ENCODE measurements at regions not wholly inside any gene's neighbourhood (a gene's known extent, or its start where the extent isn't known, plus 50 kb on each side); places are given as distances from the start of the nearest gene placed in this dataset.
"Not testable (repeated sequence)": the region's sequence is repeated elsewhere in the genome, so short reads cannot be mapped to it uniquely, and the experiment has no call there.

DNA sequence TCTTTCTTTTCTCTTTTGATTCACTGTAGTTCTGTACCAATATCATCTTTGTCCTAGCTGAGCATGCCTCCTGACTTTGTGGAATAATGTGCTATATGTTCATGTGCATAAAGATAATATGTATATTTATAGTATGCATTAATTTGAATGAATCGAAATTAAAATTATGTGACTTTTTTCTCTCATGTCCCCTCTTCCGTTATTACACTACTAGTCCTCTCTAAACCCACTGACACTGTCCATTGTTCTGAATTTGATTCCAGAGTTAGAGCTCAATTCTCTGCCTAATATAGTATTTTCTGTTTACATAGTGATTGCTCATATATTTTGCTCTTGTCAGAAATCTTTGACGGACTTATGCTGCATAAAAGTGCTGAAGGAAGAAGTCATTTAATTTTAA is 53.9 kb upstream of the BDP1 start:
- H3K14ac ChIP-seq (ENCODE audit: insufficient read depth, low read length); H4K8ac ChIP-seq (replicated peaks; ENCODE audit: insufficient read length, low read depth, low read length); H3K4me1 ChIP-seq (ENCODE audit: insufficient read depth, low read length); H3K27ac ChIP-seq (ENCODE audit: insufficient read length, low read depth, low read length); H3K23me2 ChIP-seq (ENCODE audit: insufficient read length, low read depth, low read length, poor library complexity, severe bottlenecking); H3K36me3 Mint-ChIP-seq (ENCODE audit: insufficient read depth in 1 of 3, low read depth in 3 of 3); H2AK5ac ChIP-seq (ENCODE audit: insufficient read length, low read length); H3K27ac Mint-ChIP-seq; H3K18ac ChIP-seq (ENCODE audit: insufficient read length, low read depth, low read length); H3K27me3 Mint-ChIP-seq (ENCODE audit: low read depth); DNase-seq; H3K9ac ChIP-seq (ENCODE audit: extremely low read depth, insufficient read length, low read length); H2BK5ac ChIP-seq (ENCODE audit: insufficient read length, low read length); H2AFZ ChIP-seq (ENCODE audit: low read length); H2BK120ac ChIP-seq (ENCODE audit: low read depth, low read length, poor library complexity, severe bottlenecking); H3K9me3 ChIP-seq (ENCODE audit: control insufficient read depth, low read depth, low read length); H3K56ac ChIP-seq (ENCODE audit: insufficient read length, low read depth, low read length); H3K4me2 ChIP-seq (ENCODE audit: insufficient read depth, insufficient read length, low read length); H2BK12ac ChIP-seq (ENCODE audit: insufficient read length, low read depth, low read length); H3K4ac ChIP-seq (ENCODE audit: low read depth, low read length); H3K27me3 ChIP-seq (ENCODE audit: insufficient read depth, low read length); H3K9me3 Mint-ChIP-seq; H2BK20ac ChIP-seq (ENCODE audit: low read depth, low read length, poor library complexity, severe bottlenecking); H2BK15ac ChIP-seq (ENCODE audit: low read depth, low read length); H3K23ac ChIP-seq (ENCODE audit: insufficient read length, low read depth, low read length); H3K4me3 Mint-ChIP-seq; H3K79me2 ChIP-seq (ENCODE audit: insufficient read depth, low read length); H4K5ac ChIP-seq (ENCODE audit: insufficient read length, low read depth, low read length); H4K91ac ChIP-seq (ENCODE audit: insufficient read length, low read depth, low read length); H4K20me1 ChIP-seq (ENCODE audit: control insufficient read depth, insufficient read depth, insufficient read length); H3T11ph ChIP-seq (ENCODE audit: low read length); H3K79me1 ChIP-seq (ENCODE audit: insufficient read depth, low read depth, low read length, poor library complexity, severe bottlenecking): not testable (repeated sequence)
- no CpG with 5 or more reads among the region's 3 CpGs for WGBS (ENCODE audit: extremely low coverage, insufficient read length, low lambda C conversion rate)
- H3K4me1 Mint-ChIP-seq = peaks cover 27 to 32% of the 10 kb centered on the region in 2 experiments

DNA sequence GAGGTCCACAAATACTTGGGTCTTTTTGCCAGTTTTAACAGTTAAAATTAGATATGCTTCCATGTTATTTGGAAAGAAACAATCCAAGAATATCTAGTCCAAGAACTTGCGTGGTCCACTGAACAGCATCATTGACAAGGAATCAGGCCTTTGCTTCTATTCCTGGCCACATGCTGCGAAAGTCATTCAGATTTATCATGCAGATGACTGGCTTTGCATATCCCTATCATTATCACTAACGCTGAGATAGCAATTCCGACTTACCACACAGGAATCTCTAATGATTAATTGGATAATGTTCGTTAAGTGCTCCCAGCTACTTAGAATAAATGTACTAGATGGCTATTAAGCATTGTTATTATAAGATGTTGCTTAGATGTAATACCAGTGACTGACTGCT is 51.0 kb upstream of the BDP1 start:
- WGBS (ENCODE audit: extremely low coverage, insufficient read length, low lambda C conversion rate) = no CpG with 5 or more reads among the region's 5 CpGs
- H2BK20ac ChIP-seq (ENCODE audit: low read depth, low read length, poor library complexity, severe bottlenecking); H2BK120ac ChIP-seq (ENCODE audit: low read depth, low read length, poor library complexity, severe bottlenecking); H2BK15ac ChIP-seq (ENCODE audit: low read depth, low read length); H3K79me2 ChIP-seq (ENCODE audit: insufficient read depth, low read length); H3K4me2 ChIP-seq (ENCODE audit: insufficient read depth, insufficient read length, low read length); H2AFZ ChIP-seq (ENCODE audit: low read length); H3K23ac ChIP-seq (ENCODE audit: insufficient read length, low read depth, low read length); H2BK5ac ChIP-seq (ENCODE audit: insufficient read length, low read length); H3K18ac ChIP-seq (ENCODE audit: insufficient read length, low read depth, low read length); H3K27ac Mint-ChIP-seq; H4K20me1 ChIP-seq (ENCODE audit: control insufficient read depth, insufficient read depth, insufficient read length); H3K23me2 ChIP-seq (ENCODE audit: insufficient read length, low read depth, low read length, poor library complexity, severe bottlenecking); H3K9ac ChIP-seq (ENCODE audit: extremely low read depth, insufficient read length, low read length); H3T11ph ChIP-seq (ENCODE audit: low read length); H3K4me1 ChIP-seq (ENCODE audit: insufficient read depth, low read length); H4K91ac ChIP-seq (ENCODE audit: insufficient read length, low read depth, low read length); H3K27me3 ChIP-seq (ENCODE audit: insufficient read depth, low read length); H3K36me3 Mint-ChIP-seq (ENCODE audit: insufficient read depth in 1 of 3, low read depth in 3 of 3); H3K27ac ChIP-seq (ENCODE audit: insufficient read length, low read depth, low read length); H4K5ac ChIP-seq (ENCODE audit: insufficient read length, low read depth, low read length); H4K8ac ChIP-seq (replicated peaks; ENCODE audit: insufficient read length, low read depth, low read length); H3K56ac ChIP-seq (ENCODE audit: insufficient read length, low read depth, low read length); H2AK5ac ChIP-seq (ENCODE audit: insufficient read length, low read length); H3K79me1 ChIP-seq (ENCODE audit: insufficient read depth, low read depth, low read length, poor library complexity, severe bottlenecking); H3K4ac ChIP-seq (ENCODE audit: low read depth, low read length); H3K4me3 Mint-ChIP-seq; H2BK12ac ChIP-seq (ENCODE audit: insufficient read length, low read depth, low read length); H3K9me3 Mint-ChIP-seq; DNase-seq; H3K14ac ChIP-seq (ENCODE audit: insufficient read depth, low read length); H3K9me3 ChIP-seq (ENCODE audit: control insufficient read depth, low read depth, low read length); H3K27me3 Mint-ChIP-seq (ENCODE audit: low read depth): not testable (repeated sequence)
- peaks cover 16 to 18% of the 10 kb centered on the region in 2 experiments for H3K4me1 Mint-ChIP-seq
